Skin of body (tissue), 1 donor: ENCODE measurements at regions not wholly inside any gene's neighbourhood (a gene's known extent, or its start where the extent isn't known, plus 50 kb on each side); places are given as distances from the start of the nearest gene placed in this dataset.

Experiments used
- DNase-seq: peaks from one replicate; lab custom pipeline; 2025; lab: John Stamatoyannopoulos, UW

DNA sequence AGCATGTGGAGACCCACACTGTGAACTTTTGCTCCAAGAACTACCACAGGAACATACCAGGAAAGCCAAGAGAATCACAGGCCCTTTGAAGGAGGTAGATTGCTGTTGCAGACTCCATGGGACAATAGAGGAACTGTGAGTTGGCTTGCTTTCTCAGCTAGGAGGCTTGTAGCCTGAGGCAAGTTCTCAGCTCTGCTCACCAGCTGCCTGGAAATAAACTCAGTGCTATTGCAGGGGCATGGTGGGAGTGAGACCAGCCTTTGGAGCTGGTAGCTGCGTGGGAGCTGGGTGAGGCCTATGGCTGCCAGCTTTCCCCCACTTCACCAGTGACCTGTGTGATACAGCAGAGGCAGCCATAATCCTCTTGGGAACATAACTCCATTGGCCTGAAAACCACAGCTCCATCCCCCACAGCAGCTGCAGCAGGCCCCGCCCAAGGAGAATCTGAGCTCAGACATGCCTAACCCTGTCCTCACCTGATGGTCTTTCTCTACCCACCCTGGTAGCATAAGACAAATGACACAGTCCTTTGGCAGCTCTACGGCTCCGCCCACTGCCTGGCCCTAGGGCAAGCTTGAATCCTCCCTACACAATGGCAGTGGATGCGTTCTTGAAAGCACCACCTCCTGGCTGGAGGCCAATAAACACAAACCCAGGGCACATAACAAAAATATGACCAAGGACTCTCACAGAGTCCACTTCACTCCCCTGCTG, 389.5 kb downstream of the KIF4B start:
- DNase-seq = no peak

DNA sequence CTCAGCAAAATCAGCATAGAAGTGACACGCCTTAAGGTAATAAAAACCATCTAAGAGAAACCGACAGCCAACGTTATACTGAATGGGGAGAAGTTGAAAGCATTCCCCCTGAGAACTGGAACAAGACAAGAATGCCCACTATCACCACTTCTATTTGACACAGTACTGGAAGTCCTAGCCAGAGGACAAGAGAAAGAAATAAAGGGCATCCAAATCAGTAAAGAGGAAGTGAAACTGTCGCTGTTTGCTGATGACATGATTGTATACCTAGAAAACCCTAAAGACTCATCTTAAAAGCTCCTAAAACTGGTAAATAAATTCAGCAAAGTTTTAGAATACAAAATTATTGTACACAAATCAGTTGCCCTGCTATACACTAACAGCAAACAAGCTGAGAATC, 393.3 kb downstream of the KIF4B start:
- no peak for DNase-seq

- DNase-seq = no peak
Measured at GRCh38 chr5:155408465-155408864, 394.9 kb downstream of the KIF4B start.

GRCh38 chr5:155416765-155417164, 403.2 kb downstream of the KIF4B start:
- DNase-seq = no peak

GRCh38 chr5:155418960-155419579, 405.5 kb downstream of the KIF4B start:
- DNase-seq = no peak

DNA sequence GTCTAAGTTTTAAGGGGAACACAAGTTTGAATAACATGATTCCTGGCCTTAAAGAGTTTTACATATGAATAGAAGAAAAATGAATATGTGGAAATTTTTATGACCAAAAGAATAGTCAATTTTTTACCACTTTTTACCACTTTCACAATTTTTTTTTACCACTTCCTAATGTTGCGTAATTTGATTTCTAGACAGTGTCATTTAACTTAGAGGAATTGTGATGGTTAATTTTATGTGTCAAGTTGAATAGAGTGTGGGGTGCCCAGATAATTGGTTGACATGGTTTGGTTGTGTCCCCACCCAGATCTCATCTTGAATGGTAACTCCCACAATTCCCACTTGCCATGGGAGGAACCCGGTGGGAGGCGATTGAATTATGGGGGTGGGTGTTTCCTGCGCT, 416.6 kb downstream of the KIF4B start:
- DNase-seq = no peak

DNA sequence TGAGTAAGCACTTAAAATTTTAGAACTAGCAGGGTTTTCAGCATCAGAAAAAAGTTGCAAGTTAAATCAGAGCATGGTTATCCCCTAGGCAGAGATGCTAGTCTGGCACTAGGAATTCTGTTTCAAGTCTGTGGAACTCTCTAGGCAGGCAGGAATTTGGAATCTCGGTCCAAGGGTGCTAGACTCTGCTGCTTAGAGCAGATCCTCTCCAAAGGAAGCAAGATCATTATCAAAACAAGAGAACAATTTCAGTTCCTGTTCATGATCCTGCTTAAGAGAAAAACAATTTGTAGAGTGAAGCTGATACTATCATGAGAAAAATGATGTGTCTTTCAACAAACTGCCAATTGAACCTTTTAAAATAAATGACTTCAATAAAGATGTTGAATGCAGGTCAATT, 420.7 kb downstream of the KIF4B start:
- no peak for DNase-seq

- DNase-seq = no peak
Measured at GRCh38 chr5:155434681-155435080, 421.1 kb downstream of the KIF4B start.

GRCh38 chr5:155441849-155442248, 428.3 kb downstream of the KIF4B start:
- DNase-seq = no peak

DNA sequence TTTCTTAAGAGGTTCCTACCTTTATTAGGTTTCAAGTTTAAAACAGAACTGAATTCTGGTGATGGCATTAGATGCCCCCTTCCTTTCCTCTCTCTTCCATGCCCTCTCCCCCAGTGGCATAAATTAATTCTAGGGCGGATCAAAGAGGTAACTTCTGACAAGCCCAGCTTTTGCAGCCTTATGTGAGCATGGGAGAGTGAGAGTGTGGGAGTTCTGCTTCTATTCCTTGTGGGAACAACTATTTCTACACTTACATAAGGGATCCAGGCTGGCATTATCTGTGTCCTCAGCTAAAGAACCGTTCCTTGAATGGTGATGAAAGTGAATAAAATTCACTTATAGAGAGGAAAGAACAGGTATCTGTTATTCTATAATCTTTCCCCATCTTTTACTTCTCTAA, 437.6 kb downstream of the KIF4B start:
- no peak for DNase-seq

DNA sequence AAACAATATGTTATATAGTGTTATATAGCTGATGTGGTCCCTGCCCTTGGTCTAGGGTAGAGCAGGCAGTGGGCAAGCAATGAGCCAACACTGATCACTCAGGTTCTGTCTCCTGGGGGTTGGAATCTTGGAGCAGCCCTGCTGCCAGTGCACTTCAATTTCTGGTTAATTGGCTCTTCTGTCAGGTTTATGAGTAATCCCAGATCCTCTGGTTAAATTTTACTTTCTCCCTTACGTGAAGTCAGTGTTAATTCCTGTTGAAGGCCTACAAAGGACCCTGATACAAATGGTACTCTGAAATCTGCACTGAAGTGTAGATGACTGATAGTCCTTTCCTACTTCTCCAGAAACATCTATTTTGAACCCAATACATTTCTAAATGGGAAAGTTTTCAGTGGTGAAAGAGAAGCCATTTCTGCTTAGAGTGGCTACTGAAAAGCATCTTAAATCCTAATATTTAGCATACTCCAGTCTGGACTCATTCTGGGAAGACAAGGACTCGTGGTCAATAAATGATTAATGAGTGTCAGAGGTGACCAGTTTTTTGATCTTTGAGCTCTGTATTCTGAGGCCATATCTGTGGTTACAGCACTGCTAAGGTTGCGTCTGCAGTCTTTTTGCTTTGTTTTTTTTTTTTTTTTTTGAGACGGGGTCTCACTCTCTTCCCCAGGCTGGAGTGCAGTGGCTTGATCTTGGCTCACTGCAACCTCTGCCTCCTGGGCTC, 442.4 kb downstream of the KIF4B start:
- no peak for DNase-seq

DNA sequence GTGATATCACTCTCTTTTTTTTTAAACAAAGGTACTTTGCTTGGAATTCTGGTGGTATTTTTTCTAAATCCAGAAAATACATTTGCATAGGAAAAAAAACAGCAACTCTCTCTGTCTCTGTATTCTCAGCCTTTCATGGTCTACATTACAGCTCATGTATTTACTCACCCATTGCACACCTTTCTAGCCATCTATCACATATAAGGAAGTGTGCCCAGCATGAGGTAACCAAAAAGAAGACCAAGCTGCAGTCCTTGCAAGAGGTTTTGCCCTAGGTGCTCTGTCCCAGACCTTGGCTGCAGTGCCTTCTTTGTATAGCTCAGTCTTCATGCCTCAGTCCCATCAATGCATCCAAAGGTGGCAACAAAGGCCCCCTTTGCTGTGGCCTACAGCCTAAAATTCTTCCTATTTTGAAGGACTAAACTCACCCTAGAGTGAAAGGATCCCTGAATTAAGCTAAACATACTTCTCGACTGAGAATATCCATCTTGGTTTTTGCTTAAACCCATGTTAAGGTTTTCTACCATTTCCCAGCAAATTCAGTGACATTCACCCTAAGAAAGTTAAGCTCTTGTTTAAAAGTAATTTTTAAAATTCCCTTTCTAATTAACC, 446.4 kb downstream of the KIF4B start:
- DNase-seq = no peak

- DNase-seq = no peak
Measured at GRCh38 chr5:155460501-155460931, 447.0 kb downstream of the KIF4B start.

- no peak for DNase-seq
Measured at GRCh38 chr5:155461304-155461703, 447.7 kb downstream of the KIF4B start.

DNA sequence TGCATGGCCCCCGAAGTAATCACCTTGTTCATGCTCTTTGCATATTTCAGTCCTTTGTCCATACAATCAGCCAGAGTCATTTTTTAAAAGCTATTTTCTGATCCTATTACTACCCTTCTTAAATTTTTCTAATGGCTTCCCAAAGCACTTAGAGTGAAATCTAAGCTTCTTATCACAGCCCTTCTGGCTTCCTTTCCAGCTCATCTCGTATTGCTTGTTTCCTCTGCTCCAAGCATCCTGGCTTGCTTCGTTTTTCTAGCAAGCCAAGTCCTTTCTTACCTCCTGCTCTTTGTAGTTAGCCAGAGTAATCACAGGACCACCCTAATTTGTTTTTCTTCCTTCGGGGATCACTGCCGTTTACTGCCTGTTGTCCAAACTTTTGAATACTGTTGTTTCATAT, 453.3 kb downstream of the KIF4B start:
- no peak for DNase-seq

- DNase-seq = no peak
Measured at GRCh38 chr5:155471027-155471426, 457.5 kb downstream of the KIF4B start.

- DNase-seq = no peak
Measured at GRCh38 chr5:155472780-155473179, 459.2 kb downstream of the KIF4B start.

DNA sequence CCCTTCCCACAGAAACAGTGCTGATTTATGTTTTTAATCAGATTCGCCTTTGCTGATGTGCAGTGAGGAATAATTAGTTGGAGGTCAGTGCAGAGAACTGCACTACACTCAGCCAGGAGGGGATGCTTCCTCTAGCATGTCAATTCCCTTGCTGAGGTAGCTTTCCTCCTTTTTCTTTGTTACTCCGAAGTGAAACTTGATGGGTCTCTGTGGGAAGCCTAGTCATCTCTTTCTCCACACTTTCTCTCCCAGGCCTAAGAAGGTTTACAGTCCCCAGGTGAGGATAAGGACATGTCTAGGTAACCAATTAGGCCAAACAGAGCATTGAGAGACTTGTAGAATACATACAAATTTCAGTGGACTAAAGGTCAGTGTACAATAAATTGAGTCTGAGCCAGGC, 461.8 kb downstream of the KIF4B start:
- no peak for DNase-seq

DNA sequence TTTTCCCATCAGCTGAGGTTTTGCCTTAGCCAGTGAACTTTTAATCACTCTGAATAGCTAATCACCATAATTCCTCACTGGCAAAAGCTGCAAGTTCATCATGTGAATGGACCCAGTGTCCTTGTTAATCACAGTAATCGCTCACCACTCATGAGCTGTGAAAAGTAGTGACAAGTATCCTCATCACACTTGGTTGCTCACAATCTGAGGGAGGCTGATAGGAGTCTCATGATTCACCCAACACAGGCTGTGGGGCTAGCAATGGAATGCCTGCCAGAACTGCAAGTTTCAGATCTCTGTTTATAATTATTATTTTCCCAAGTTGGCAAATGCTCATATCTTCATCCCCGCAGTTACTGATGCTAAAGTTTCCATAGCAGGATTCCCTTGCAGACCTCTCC, 467.2 kb downstream of the KIF4B start:
- no peak for DNase-seq

DNA sequence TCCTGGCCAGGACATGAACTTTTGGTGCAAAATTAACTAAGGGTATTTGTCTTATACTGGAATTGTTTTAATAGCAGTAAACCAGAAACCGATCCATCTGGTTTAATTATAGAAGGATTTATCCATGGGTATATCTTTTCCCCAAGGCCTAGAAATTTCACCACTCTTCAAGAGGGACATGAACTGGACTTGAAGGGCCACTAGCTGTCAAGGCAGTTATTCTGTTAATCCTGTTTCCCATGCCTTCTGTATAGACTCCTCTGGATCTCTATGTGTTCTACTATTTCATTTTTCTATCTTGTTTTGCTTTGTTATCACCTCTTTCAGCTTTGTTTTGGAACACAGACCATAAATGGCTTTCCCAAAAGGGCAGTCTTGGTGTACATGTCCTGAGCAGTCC, 467.6 kb downstream of the KIF4B start:
- no peak for DNase-seq

DNA sequence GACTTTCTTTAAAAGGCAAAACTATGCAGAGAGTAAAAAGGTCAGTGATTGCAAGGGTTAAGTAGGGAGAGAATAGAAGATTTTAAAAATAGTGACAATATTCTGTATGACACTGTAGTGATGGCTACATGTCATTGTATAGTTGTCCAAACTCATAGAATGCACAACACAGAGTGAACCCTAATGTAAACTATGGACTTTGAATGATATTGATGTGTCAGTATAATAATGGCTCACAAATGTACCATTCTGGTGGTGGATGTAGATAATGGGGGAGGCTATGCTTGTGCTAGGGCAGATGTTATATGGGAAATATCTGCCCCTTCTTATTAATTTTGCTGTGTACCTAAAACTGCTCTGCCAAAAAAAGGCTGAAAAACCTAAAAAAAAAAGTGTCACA, 468.9 kb downstream of the KIF4B start:
- no peak for DNase-seq

DNA sequence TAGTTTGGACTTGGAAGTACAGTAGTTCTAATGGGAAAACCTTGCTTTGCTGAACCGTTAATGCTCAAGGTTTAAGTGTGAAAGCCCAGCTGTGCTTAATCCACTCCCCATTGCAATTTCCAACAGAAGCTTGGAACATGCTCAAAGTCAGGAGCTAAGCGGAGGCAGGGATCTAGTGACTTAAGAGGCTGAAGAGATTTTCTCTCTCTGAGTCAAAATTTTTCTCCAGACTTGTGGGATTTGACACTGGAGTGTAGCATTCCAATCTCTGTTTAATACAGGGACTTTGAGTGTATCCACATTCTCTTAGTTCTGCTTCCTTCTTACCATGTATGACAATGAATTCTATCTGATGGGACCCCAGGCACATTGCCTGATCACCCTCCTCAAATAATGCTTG, 471.8 kb downstream of the KIF4B start:
- peak; percentile 28 for DNase-seq
